Pulmonary artery endothelial cell (primary cell): ENCODE measurements at regions not wholly inside any gene's neighbourhood (a gene's known extent, or its start where the extent isn't known, plus 50 kb on each side); places are given as distances from the start of the nearest gene placed in this dataset.

Source experiments
- DNase-seq: peaks from one replicate; pipeline ENCODE4 v3.0.0-alpha.2; 2011; ENCODE audit warnings: low read depth, low spot score

GRCh38 chr4:180437601-180438000 lies 1805.6 kb upstream of the TENM3 start:
- no peak for DNase-seq

DNA sequence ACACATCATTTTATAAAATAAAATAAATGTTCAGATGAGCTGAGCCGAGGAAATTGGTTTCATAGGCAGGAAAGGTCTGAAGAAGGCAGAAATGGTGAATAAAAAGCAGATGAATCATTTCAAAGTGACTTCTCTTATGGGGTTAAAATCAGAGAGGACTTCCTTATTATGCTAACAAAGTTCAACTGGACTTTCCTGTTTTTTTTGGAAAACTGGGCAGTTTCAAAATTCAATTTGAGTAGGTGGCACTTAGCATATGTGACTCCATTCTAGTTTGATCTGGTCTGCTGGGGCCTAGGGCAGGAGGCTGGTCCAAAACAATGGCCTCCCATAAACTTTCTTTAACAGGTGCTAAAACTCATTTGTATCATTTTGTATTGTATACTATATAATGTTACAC lies 1794.9 kb upstream of the TENM3 start:
- no peak for DNase-seq

DNA sequence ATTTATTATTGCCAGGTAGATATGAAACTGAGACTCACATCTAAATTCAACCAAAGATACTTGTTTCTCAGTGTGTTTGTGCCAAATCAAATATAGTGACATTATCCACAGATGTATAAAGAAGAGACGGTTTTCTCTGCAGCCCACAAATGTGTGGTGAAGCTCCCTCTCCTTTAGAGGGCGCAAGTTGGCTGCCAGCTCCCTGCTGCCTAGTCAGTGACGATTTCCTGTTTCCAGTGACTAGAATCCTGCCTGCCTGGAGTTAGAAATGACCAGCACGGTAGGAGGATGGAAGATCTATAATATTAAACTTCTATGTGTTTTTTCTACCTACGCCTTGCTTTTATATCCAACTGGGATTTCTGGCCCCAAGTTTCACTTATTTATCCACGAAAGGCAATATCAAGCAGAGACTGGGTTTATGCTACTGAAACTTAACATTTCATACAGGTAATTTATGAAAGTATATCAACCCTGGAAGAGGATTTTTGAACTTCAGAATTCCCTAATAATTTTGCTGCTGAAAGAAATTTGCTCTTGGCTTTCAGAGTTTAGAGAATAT lies 1793.7 kb upstream of the TENM3 start:
- no peak for DNase-seq

DNA sequence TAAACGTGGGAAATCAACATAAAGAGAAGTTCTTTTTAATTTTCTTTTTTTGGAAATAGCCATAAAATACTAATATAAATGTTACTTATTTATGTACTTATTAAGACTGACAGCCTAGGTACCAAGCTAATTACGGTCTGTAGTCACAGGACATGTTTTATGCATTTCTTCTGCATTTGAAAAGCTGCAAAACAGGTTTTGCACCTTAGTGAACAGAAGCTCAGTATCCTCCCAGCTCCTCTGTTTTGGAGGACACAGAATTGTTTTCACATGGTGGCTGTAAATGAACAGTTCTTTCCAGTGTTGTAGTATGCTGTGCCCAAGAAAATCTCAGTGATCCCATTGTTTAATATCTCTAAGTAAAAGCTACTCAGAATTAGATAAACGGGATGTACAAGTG lies 1788.0 kb upstream of the TENM3 start:
- no peak for DNase-seq

DNA sequence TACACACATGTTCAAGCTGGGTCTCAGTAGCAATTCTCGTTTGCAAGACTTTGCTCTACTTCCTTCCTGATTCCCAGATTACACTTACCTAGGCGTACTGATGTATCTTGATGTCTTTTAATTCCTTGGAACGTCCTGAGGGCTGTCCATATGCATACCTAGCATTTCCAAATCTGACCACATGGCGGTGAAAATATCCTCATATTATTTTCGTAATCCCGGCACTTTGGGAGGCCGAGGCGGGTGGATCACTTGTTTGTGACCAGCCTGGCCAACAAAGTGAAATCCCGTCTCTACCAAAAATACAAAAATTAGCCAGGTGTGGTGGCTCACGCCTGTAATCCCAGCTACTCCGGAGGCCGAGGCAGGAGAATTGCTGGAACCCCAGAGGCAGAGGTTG lies 1786.3 kb upstream of the TENM3 start:
- no peak for DNase-seq

- DNase-seq = no peak
These were observed 1781.1 kb upstream of the TENM3 start for GRCh38 chr4:180462116-180462515.

DNA sequence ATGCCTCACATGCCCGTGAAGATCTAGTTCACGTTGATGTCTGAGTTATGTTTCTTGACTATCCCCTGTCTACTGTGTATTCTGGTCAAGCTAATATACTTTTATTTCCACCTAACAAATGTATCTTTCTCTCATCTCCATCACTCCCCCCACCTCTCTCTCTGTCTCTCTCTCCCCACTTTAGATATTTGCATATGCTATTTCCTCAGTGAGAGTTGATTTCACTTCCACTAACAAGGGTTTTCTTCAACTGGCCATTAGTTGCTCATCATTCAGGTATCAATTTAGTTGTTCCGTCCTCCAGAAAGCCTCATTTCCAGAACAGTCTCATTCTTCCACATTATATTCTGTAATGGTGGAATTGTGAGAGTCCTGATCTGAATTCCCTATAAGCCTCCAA lies 1777.8 kb upstream of the TENM3 start:
- DNase-seq = no peak

DNA sequence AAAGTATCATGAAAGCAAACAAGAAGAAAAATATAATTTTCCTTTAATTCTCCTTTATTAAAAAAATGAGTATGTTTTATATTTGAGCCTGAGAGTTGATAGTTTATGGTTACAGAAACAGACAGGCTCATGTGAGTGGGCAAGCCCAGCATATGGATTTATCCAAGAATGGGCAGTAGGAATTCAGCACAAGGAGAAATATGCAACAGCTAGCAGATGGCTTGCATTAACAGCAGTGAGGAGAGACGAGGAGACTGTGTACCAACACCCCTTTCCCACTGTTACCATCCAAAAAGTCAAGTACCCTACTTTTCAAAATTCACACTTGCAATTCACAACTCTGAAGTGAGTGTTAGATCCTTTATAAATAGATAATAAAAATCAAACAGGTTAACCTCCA lies 1760.2 kb upstream of the TENM3 start:
- no peak for DNase-seq

DNA sequence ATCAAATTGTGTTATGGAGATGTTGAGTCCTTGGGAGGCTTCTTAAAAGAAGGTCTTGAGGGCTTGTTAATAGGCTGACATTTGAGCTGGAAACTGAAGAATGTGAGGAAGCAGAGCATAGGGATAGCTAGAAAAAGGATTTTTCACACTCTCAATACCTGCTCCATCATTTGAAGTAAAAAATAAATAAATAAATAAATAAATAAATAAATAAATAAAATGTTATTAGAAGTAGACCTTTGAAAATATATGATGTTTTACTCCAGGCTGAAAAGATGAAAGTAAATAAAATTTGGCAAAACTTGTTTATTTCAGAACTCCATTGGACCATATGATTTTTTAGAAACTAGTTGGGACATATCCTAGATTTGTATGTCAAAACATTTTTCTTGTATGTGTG lies 1757.8 kb upstream of the TENM3 start:
- DNase-seq = no peak

- DNase-seq = no peak
These were observed 1756.9 kb upstream of the TENM3 start for GRCh38 chr4:180486342-180486741.

- no peak for DNase-seq
These were observed 1753.4 kb upstream of the TENM3 start for GRCh38 chr4:180489787-180490186.

DNA sequence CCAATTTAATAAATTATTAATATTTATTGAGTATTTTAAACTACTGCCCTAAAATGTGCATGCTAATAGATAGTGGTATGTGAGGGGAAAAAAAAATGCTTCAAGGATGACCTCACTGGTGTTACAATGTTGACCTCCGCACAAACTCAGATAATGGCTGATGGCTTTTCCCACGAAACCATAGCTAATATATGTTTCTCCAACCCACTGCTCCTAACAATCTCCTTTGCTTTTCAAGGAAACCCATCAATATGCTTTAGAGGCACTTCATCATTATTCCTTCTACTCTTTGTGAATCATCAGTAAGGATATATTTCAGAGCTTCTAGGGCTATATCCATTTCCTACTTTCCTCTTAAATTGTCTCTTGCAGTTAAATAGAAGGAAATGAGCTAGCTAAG lies 1752.0 kb upstream of the TENM3 start:
- DNase-seq = no peak

GRCh38 chr4:180493299-180493698 lies 1749.9 kb upstream of the TENM3 start:
- no peak for DNase-seq

DNA sequence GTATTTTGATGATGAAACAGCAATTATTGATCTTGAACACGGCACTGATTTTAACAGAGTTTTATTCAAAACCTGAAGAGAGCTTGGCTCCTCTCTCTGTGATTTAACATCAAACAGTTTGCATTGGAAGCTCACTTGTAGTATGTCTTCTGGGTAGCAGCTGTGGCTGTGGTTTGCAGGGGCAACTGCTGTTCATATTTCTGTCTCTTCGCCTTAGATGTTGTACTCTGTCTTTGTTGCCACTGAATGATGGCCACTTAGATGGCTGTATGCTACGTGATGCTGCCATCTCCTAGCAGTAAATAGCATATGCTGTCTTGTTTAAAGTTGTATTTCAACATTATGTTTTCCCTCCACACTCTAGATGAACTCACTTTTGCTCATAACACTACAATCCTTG lies 1743.0 kb upstream of the TENM3 start:
- DNase-seq = no peak

DNA sequence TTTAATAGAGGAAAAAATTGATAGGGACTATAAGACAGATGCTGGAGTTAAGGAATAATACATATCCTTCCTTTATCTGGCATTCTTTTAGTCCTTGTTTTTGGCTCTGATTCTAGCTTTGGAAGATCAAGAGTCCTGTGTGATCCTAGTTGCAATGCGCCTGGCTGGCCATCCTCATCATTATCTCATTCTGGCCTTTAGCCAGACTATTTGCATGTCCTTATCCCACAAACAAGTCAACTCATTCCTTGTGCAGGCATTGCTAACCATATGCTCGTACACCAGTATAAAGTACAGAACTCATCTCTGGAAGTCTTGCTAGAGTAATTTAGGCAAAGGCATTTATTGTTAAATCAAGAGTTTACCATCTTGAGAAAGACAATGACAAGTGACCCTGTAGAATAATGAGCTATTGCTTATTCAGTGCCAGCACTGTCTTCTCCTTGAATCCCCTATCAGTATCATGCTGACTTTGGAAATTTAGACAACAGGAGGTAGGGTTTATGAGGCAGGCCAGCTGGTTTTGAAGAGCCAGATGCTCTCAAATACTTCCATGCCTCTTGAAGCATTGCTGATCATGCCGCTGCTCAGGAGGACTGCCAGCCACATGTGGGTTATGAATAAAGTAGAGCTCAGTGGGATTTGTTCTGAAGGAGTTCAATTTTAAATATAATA lies 1730.3 kb upstream of the TENM3 start:
- no peak for DNase-seq

DNA sequence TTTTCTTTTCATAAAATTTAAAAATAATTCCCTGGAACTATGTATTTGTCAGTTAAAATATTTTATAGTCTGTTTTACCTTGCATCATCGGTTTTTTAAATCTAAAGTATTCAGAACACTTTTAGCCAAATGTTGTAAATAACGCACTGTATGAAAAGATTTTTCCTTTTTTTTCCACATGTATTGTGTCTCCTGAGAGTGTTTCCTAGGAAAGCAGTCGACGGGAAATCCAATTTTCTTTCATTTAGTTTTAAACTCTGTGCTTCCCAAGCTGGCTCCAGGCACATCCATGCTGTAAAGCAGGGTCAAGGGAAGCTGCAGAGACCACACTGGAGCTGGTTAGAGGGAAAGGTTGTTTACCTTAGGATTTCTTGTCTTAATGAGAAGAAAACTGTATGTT lies 1724.3 kb upstream of the TENM3 start:
- no peak for DNase-seq

- DNase-seq = no peak
These were observed 1722.0 kb upstream of the TENM3 start for GRCh38 chr4:180521181-180521580.

GRCh38 chr4:180525523-180526077 lies 1717.6 kb upstream of the TENM3 start:
- no peak for DNase-seq

DNA sequence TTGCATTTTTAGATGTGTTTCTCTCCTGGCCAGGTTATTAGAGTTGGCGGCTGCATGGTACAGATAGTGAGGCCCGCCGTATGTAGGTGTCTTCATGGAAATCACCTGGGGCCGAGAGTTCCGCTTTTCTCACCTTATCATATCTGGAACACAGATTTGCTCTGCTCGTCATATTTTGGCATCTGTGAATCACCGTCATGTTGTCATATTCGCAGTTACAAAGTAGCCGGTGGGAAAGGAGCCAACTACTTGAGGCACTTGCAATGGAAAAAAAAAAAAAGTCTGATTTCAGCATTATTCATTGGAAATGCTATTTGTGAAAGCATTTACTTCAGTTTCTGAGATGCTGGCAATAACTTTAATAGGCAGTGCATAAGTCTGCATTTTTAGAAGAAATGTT lies 1715.2 kb upstream of the TENM3 start:
- DNase-seq = no peak

- no peak for DNase-seq
These were observed 1712.4 kb upstream of the TENM3 start for GRCh38 chr4:180530787-180531186.

GRCh38 chr4:180532691-180533090 lies 1710.5 kb upstream of the TENM3 start:
- no peak for DNase-seq

- no peak for DNase-seq
These were observed 1704.7 kb upstream of the TENM3 start for GRCh38 chr4:180538384-180539057.

GRCh38 chr4:180539284-180539683 lies 1703.9 kb upstream of the TENM3 start:
- no peak for DNase-seq
